ENCODE measurements at regions not wholly inside any gene's neighbourhood (a gene's known extent, or its start where the extent isn't known, plus 50 kb on each side); places are given as distances from the start of the nearest gene placed in this dataset.

DNA sequence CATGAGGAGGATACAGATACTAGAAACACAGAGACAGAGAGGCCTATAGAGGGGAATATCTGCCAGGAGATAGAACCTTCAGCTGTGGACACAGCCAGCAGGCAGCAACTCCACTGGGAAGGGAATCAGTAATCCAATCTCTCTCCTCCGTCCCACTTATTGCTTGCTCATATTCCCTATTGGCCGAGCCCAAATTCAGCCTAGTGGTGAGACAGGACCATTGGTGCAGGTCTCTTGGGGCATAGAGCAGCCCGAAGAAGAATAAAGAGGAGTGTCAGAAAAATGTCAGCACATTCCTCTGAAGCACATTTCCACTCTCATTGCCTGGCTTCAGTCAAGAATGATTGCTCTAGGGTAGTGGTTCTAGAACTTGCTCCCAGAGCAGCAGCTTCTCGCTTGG, 1091.5 kb upstream of the GYPC start:
- H3K4me3 ChIP-seq (replicated peaks in 1 of 3; ENCODE audit: low read depth in 2 of 3, low read length in 3 of 3): no peak overlapping the region
- Mint-ChIP-seq H3K27ac (no peak overlapping the region), H3K4me1 (no peaks in the 10 kb centered on the region), H3K9me3 (peaks cover 0 to 9% (median 3%) of the 10 kb centered on the region in 7 donors), H3K36me3 (no peaks in the 10 kb centered on the region), H3K27me3 (ENCODE audit: low read depth in 3 of 3) (no peaks in the 10 kb centered on the region), H3K4me3 (no peak overlapping the region)
- H3K9ac ChIP-seq (ENCODE audit: insufficient read depth, low read length, poor library complexity, severe bottlenecking): no peak overlapping the region
- H3K9me3 ChIP-seq (replicated peaks in 1 of 2; ENCODE audit: control insufficient read depth in 1 of 2, insufficient read depth in 1 of 2, low read length in 2 of 2): no peaks in the 10 kb centered on the region
- no peaks in the 10 kb centered on the region for H3K36me3 ChIP-seq (replicated peaks in 1 of 2; ENCODE audit: control insufficient read depth in 1 of 2, insufficient read depth in 2 of 2, low read length in 2 of 2)
- H2AFZ ChIP-seq (ENCODE audit: insufficient read depth, low read depth, low read length, poor library complexity, severe bottlenecking): no peak overlapping the region
- no CpG with 5 or more reads among the region's 4 CpGs for WGBS (ENCODE audit: insufficient coverage)
- no peak overlapping the region for H3K27ac ChIP-seq (ENCODE audit: low read depth in 1 of 2, low read length in 2 of 2)
- TF ChIP-seq, protein P1, sequence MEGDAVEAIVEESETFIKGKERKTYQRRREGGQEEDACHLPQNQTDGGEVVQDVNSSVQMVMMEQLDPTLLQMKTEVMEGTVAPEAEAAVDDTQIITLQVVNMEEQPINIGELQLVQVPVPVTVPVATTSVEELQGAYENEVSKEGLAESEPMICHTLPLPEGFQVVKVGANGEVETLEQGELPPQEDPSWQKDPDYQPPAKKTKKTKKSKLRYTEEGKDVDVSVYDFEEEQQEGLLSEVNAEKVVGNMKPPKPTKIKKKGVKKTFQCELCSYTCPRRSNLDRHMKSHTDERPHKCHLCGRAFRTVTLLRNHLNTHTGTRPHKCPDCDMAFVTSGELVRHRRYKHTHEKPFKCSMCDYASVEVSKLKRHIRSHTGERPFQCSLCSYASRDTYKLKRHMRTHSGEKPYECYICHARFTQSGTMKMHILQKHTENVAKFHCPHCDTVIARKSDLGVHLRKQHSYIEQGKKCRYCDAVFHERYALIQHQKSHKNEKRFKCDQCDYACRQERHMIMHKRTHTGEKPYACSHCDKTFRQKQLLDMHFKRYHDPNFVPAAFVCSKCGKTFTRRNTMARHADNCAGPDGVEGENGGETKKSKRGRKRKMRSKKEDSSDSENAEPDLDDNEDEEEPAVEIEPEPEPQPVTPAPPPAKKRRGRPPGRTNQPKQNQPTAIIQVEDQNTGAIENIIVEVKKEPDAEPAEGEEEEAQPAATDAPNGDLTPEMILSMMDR (IDR thresholded peaks at IDR 0.05): no peak
- no peaks in the 10 kb centered on the region for H3K27me3 ChIP-seq (ENCODE audit: control insufficient read depth in 2 of 2, insufficient read depth in 2 of 2, low read length in 2 of 2)
- no peaks in the 10 kb centered on the region for H3K4me1 ChIP-seq (ENCODE audit: control insufficient read depth in 1 of 2, insufficient read depth in 2 of 2, low read length in 2 of 2)
- no peaks in the 10 kb centered on the region for H4K20me1 ChIP-seq (ENCODE audit: insufficient read depth, low read length)
- DNase-seq: no peak
- intact Hi-C loops (cut with micrococcal nuclease): no loop called here
- no peaks in the 10 kb centered on the region for H3K79me2 ChIP-seq (ENCODE audit: insufficient read depth, low read length)
- H3K4me2 ChIP-seq (replicated peaks; ENCODE audit: extremely low read depth, low read length, poor library complexity, severe bottlenecking): no peak overlapping the region

DNA sequence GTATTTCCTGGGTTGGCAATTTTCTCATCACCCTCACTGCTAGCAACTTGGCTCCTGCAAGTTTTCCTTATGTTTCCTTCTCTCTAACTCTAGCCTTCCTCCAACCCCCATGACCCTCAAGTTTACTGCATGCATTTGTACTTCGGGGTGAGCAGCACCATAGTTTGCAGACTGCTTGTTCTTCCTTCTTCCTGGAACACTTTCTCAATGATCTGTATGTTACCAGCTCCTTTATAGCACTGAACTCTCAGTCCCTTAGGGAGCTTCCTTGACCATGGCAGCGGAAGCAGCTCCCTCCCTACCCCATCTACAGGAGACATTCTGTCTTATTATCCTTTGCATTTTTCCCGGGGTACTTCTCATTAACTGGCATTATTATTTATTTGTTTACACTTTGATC, 1089.5 kb upstream of the GYPC start:
- no peak for DNase-seq
- H3K36me3 ChIP-seq (replicated peaks in 1 of 2; ENCODE audit: control insufficient read depth in 1 of 2, insufficient read depth in 2 of 2, low read length in 2 of 2): no peaks in the 10 kb centered on the region
- Mint-ChIP-seq H3K4me3 (no peak overlapping the region), H3K27ac (no peak overlapping the region), H3K4me1 (no peaks in the 10 kb centered on the region), H3K9me3 (peaks cover 2 to 6% (median 2%) of the 10 kb centered on the region in 7 donors), H3K27me3 (ENCODE audit: low read depth in 3 of 3) (no peaks in the 10 kb centered on the region), H3K36me3 (no peaks in the 10 kb centered on the region)
- H3K4me2 ChIP-seq (replicated peaks; ENCODE audit: extremely low read depth, low read length, poor library complexity, severe bottlenecking): no peak overlapping the region
- WGBS (ENCODE audit: insufficient coverage): 67% methylated on average over 1 of the region's 3 CpGs
- intact Hi-C loops (cut with micrococcal nuclease): no loop called here
- H3K9ac ChIP-seq (ENCODE audit: insufficient read depth, low read length, poor library complexity, severe bottlenecking): no peak overlapping the region
- H3K4me3 ChIP-seq (replicated peaks in 1 of 3; ENCODE audit: low read depth in 2 of 3, low read length in 3 of 3): no peak overlapping the region
- no peaks in the 10 kb centered on the region for H3K79me2 ChIP-seq (ENCODE audit: insufficient read depth, low read length)
- no peak overlapping the region for H2AFZ ChIP-seq (ENCODE audit: insufficient read depth, low read depth, low read length, poor library complexity, severe bottlenecking)
- no peaks in the 10 kb centered on the region for H3K9me3 ChIP-seq (replicated peaks in 1 of 2; ENCODE audit: control insufficient read depth in 1 of 2, insufficient read depth in 1 of 2, low read length in 2 of 2)
- H3K27ac ChIP-seq (ENCODE audit: low read depth in 1 of 2, low read length in 2 of 2): no peak overlapping the region
- TF ChIP-seq, protein P1 (IDR thresholded peaks at IDR 0.05): no peak
- H4K20me1 ChIP-seq (ENCODE audit: insufficient read depth, low read length): no peaks in the 10 kb centered on the region
- H3K4me1 ChIP-seq (ENCODE audit: control insufficient read depth in 1 of 2, insufficient read depth in 2 of 2, low read length in 2 of 2): no peaks in the 10 kb centered on the region
- H3K27me3 ChIP-seq (ENCODE audit: control insufficient read depth in 2 of 2, insufficient read depth in 2 of 2, low read length in 2 of 2): no peaks in the 10 kb centered on the region
